GM23248 (cell line): ENCODE measurements at regions not wholly inside any gene's neighbourhood (a gene's known extent, or its start where the extent isn't known, plus 50 kb on each side); places are given as distances from the start of the nearest gene placed in this dataset.

ENCODE experiments used
- DNase-seq: peaks from one replicate; pipeline ENCODE4 v3.0.0-alpha.2; 2015
- H2AFZ ChIP-seq: fragments of 200-600 bp; sonication (generic); 2 replicates; pipeline ENCODE4 v1.6.1; 2016; ENCODE audit warnings: antibody characterized with exemption
- H3F3A ChIP-seq: fragments of 200-600 bp; sonication (generic); 2 replicates; pipeline ENCODE4 v1.6.1; 2016; ENCODE audit warnings: mild to moderate bottlenecking, antibody characterized with exemption, mixed run types; ENCODE audit not compliant: insufficient read depth
- H3K27ac ChIP-seq: fragments of 200-600 bp; sonication (generic); 2 replicates; pipeline ENCODE4 v1.5.1; 2016; ENCODE audit warnings: mild to moderate bottlenecking
- H3K27me3 ChIP-seq: fragments of 200-600 bp; sonication (generic); replicated peaks from 2 replicates; pipeline ENCODE4 v1.6.1; 2016; ENCODE audit warnings: mild to moderate bottlenecking; ENCODE audit not compliant: insufficient read depth
- H3K36me3 ChIP-seq: fragments of 200-600 bp; sonication (generic); 2 replicates; pipeline ENCODE4 v1.6.1; 2016; ENCODE audit warnings: low read depth, mild to moderate bottlenecking
- H3K4me1 ChIP-seq: fragments of 200-600 bp; sonication (generic); 2 replicates; pipeline ENCODE4 v1.6.1; 2016; ENCODE audit warnings: mild to moderate bottlenecking; ENCODE audit not compliant: insufficient read depth
- H3K4me2 ChIP-seq: fragments of 200-600 bp; sonication (generic); one replicate; pipeline ENCODE4 v1.6.1; 2016; ENCODE audit warnings: mild to moderate bottlenecking; ENCODE audit not compliant: unreplicated experiment
- H3K4me3 ChIP-seq: fragments of 200-600 bp; sonication (generic); 2 replicates; pipeline ENCODE4 v1.5.1; 2016; ENCODE audit warnings: mild to moderate bottlenecking
- H3K79me2 ChIP-seq: fragments of 200-600 bp; sonication (generic); 2 replicates; pipeline ENCODE4 v1.6.1; 2016; ENCODE audit warnings: mild to moderate bottlenecking; ENCODE audit not compliant: insufficient read depth
- H3K9ac ChIP-seq: fragments of 200-600 bp; sonication (generic); 2 replicates; pipeline ENCODE4 v1.6.1; 2016; ENCODE audit warnings: mild to moderate bottlenecking
- H3K9me2 ChIP-seq: fragments of 200-600 bp; sonication (generic); 2 replicates; pipeline ENCODE4 v1.6.1; 2016; ENCODE audit warnings: mixed run types, mild to moderate bottlenecking, moderate library complexity; ENCODE audit not compliant: insufficient read depth
- H3K9me3 ChIP-seq: fragments of 200-600 bp; sonication (generic); one replicate; pipeline ENCODE4 v1.6.1; 2017; ENCODE audit warnings: low read depth
- H4K20me1 ChIP-seq: fragments of 200-600 bp; sonication (generic); 2 replicates; pipeline ENCODE4 v1.6.0; 2016; ENCODE audit not compliant: insufficient read depth
- EZH2 ChIP-seq: fragments of 200-600 bp; sonication (generic); IDR thresholded peaks from 2 replicates; pipeline ENCODE4 v1.6.1; 2018; ENCODE audit warnings: antibody characterized with exemption, mild to moderate bottlenecking; ENCODE audit not compliant: insufficient read depth, poor library complexity, severe bottlenecking
- EZH2phosphoT487 ChIP-seq: fragments of 200-600 bp; sonication (generic); IDR thresholded peaks from 2 replicates; pipeline ENCODE4 v1.6.1; 2018; ENCODE audit warnings: antibody characterized with exemption, moderate library complexity, mild to moderate bottlenecking, low read depth; ENCODE audit not compliant: insufficient read depth
- WGBS, 2 experiments: methylation state at CpG; one replicate each; pipeline ENCODE4 v1.1.6; 2015 to 2017; ENCODE audit warnings: low lambda C conversion rate in 2 of 2, low coverage in 1 of 2; ENCODE audit errors: missing lambda C conversion rate in 2 of 2; 5-methylcytosine and 5-hydroxymethylcytosine counted together
- in situ Hi-C: fragments of 300-500 bp; cut with MboI; formaldehyde crosslinking; loops from 2 replicates; pipeline ENCODE4 v1.15.0; 2020

- no peak overlapping the region for H2AFZ ChIP-seq
- no peaks in the 10 kb centered on the region for H3K9me2 ChIP-seq
- H4K20me1 ChIP-seq, result no peaks in the 10 kb centered on the region
- no peak for DNase-seq
- in situ Hi-C loops, result no loop called here
- WGBS, 2 experiments, result 36 to 37% methylated on average over 4 of the region's 4 CpGs
- no peak overlapping the region for H3K4me2 ChIP-seq
- H3K79me2 ChIP-seq, result no peaks in the 10 kb centered on the region
- H3K27me3 ChIP-seq, result peaks cover 9% of the 10 kb centered on the region; the same call in 1 of the 2 replicates
- no peak overlapping the region for H3K9ac ChIP-seq
- H3K4me1 ChIP-seq, result no peaks in the 10 kb centered on the region
- no peak for TF ChIP-seq EZH2phosphoT487
- TF ChIP-seq EZH2, result no peak
- no peaks in the 10 kb centered on the region for H3F3A ChIP-seq
- H3K9me3 ChIP-seq, result peaks cover 3% of the 10 kb centered on the region
- H3K27ac ChIP-seq, result no peak overlapping the region
- no peaks in the 10 kb centered on the region for H3K36me3 ChIP-seq
- no peak overlapping the region for H3K4me3 ChIP-seq
Observed at GRCh38 chr6:131424475-131424874, 148.6 kb upstream of the ARG1 start.

DNA sequence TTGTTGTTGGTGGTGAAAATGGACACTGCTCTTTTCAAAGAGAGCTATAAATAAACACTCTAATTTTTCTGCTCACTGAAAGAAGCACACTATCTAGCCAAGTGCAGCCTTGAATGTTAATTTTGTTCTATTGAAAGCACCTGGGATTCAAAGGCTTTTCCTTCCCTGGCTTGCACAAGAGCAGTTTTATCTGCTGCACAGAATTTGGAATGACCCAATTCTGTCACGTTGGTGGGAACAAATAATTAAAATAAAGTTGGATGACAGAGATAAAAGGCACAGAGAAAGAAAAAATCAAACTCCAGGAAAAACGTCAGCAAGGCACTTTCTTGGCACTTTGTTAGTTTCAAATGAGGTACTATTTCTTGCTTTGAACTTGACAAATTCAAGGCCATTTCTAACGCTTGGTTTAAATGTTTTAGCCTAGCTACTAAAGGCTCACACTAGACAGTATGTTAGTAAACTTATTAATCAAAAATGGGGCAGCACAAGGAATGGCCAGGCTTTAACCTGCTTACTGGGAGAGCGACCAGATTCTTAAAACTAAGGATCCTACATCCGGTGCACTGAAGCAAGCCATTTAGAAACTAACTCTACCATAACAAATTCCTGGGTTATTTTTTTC lies 145.5 kb upstream of the ARG1 start:
- peaks cover 20% of the 10 kb centered on the region; the same call in 1 of the 2 replicates for H3K27me3 ChIP-seq
- H3K9me2 ChIP-seq, result no peaks in the 10 kb centered on the region
- H3K27ac ChIP-seq, result no peak overlapping the region
- no peaks in the 10 kb centered on the region for H3F3A ChIP-seq
- no peak overlapping the region for H2AFZ ChIP-seq
- H3K4me1 ChIP-seq, result no peaks in the 10 kb centered on the region
- no peaks in the 10 kb centered on the region for H4K20me1 ChIP-seq
- H3K36me3 ChIP-seq, result no peaks in the 10 kb centered on the region
- WGBS, 2 experiments, result 10 to 17% methylated on average over 5 of the region's 5 CpGs
- DNase-seq, result no peak
- no peaks in the 10 kb centered on the region for H3K79me2 ChIP-seq
- no peak overlapping the region for H3K4me2 ChIP-seq
- TF ChIP-seq EZH2 (no peak), EZH2phosphoT487 (no peak)
- in situ Hi-C loops, result no loop called here
- H3K9ac ChIP-seq, result no peak overlapping the region
- peaks cover 3% of the 10 kb centered on the region for H3K9me3 ChIP-seq
- no peak overlapping the region for H3K4me3 ChIP-seq

DNA sequence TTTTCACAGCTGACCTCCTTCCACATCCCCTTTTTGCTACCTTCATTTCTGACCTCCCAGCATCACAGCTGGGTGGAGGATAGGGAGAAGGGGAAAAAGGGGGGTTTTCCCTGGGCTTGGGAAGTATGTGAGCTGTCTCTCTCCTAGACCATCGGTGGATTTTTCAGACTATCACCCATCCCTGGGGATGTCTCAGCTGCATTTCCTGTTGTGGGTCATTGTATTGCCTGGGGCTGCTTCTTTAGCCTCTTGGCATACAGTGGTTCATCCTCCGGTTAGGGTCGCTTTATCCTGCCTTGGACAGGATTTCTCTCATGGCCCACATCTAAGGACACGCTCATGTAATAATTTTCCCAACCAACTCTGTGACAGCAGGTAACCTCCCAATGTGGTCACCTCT lies 142.5 kb upstream of the ARG1 start:
- WGBS, 2 experiments, result 85 to 96% methylated on average over 4 of the region's 4 CpGs
- Histone ChIP-seq H3K9me3 (peaks cover 3% of the 10 kb centered on the region), H3F3A (no peaks in the 10 kb centered on the region), H3K4me3 (no peak overlapping the region), H3K9me2 (peaks cover 3% of the 10 kb centered on the region; the same call in 1 of the 2 replicates), H3K36me3 (no peaks in the 10 kb centered on the region), H3K27me3 (peaks cover 23% of the 10 kb centered on the region; the same call in 1 of the 2 replicates), H3K9ac (no peak overlapping the region), H3K27ac (no peak overlapping the region), H4K20me1 (no peaks in the 10 kb centered on the region), H3K79me2 (no peaks in the 10 kb centered on the region), H3K4me2 (no peak overlapping the region), H2AFZ (no peak overlapping the region), H3K4me1 (no peaks in the 10 kb centered on the region)
- in situ Hi-C loops, result no loop called here
- TF ChIP-seq EZH2 (no peak), EZH2phosphoT487 (no peak)
- DNase-seq, result no peak

- TF ChIP-seq EZH2phosphoT487, result no peak
- no peak for TF ChIP-seq EZH2
- H3K4me3 ChIP-seq, result no peak overlapping the region
- no peaks in the 10 kb centered on the region for H3K36me3 ChIP-seq
- WGBS, 2 experiments, result 40 to 54% methylated on average over 2 of the region's 2 CpGs
- no peaks in the 10 kb centered on the region for H3K4me1 ChIP-seq
- H3K9me2 ChIP-seq, result peaks cover 3% of the 10 kb centered on the region; the same call in 1 of the 2 replicates
- no peak for DNase-seq
- H3K9me3 ChIP-seq, result peaks cover 3% of the 10 kb centered on the region
- H3F3A ChIP-seq, result no peaks in the 10 kb centered on the region
- H3K4me2 ChIP-seq, result no peak overlapping the region
- H3K79me2 ChIP-seq, result no peaks in the 10 kb centered on the region
- in situ Hi-C loops, result no loop called here
- no peaks in the 10 kb centered on the region for H4K20me1 ChIP-seq
- no peak overlapping the region for H3K27ac ChIP-seq
- peaks cover 16% of the 10 kb centered on the region; the same call in 1 of the 2 replicates for H3K27me3 ChIP-seq
- no peak overlapping the region for H2AFZ ChIP-seq
- no peak overlapping the region for H3K9ac ChIP-seq
Observed at GRCh38 chr6:131431718-131432117, 141.3 kb upstream of the ARG1 start.
